ENCODE measurements at regions not wholly inside any gene's neighbourhood (a gene's known extent, or its start where the extent isn't known, plus 50 kb on each side); places are given as distances from the start of the nearest gene placed in this dataset.

DNA sequence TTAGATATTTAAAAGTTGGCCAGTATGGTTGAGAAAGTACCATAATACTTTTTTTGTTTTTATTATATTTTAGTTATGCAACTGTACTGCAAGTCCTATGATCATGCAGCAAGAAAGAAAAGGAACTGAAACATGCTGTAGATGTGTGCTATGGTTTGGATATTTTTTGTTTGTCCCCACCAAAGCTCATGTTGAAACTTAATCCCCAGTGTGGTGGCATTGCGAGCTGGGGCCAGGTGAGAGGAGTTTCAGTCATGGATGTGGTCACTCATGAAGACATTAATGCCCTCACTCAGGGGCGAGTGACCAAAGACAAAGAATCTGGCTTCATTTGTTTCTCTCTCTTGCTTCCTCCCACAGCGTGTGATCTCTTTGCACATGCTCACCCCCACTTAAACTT lies 393.9 kb downstream of the PAX1 start:
- Mint-ChIP-seq H3K4me1 (ENCODE audit: insufficient read depth, unreplicated experiment) (no peaks in the 10 kb centered on the region), H3K36me3 (ENCODE audit: insufficient read depth, unreplicated experiment) (no peaks in the 10 kb centered on the region), H3K9me3 (ENCODE audit: unreplicated experiment) (peaks cover 8% of the 10 kb centered on the region), H3K27ac (ENCODE audit: low read depth, unreplicated experiment) (no peak overlapping the region), H3K27me3 (ENCODE audit: insufficient read depth, unreplicated experiment) (peaks cover 31% of the 10 kb centered on the region), H3K4me3 (ENCODE audit: unreplicated experiment) (no peak overlapping the region)
- TF ChIP-seq, protein P1, sequence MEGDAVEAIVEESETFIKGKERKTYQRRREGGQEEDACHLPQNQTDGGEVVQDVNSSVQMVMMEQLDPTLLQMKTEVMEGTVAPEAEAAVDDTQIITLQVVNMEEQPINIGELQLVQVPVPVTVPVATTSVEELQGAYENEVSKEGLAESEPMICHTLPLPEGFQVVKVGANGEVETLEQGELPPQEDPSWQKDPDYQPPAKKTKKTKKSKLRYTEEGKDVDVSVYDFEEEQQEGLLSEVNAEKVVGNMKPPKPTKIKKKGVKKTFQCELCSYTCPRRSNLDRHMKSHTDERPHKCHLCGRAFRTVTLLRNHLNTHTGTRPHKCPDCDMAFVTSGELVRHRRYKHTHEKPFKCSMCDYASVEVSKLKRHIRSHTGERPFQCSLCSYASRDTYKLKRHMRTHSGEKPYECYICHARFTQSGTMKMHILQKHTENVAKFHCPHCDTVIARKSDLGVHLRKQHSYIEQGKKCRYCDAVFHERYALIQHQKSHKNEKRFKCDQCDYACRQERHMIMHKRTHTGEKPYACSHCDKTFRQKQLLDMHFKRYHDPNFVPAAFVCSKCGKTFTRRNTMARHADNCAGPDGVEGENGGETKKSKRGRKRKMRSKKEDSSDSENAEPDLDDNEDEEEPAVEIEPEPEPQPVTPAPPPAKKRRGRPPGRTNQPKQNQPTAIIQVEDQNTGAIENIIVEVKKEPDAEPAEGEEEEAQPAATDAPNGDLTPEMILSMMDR (IDR thresholded peaks at IDR 0.05; ENCODE audit: unreplicated experiment), result no peak
- no peak for DNase-seq (ENCODE audit: unreplicated experiment)
- ChIA-PET POLR2A (no interaction called here), CTCF (interaction anchor here (0.6 to 2.2 kb wide), 4 partner anchors 10 to 537 kb away, joined by 4 to 12 read pairs (median 6); no protein-coding TSS in a partner anchor)
- intact Hi-C loops (cut with micrococcal nuclease), result no loop called here
- BruUV-seq (replicated peaks), result no TSS peak

DNA sequence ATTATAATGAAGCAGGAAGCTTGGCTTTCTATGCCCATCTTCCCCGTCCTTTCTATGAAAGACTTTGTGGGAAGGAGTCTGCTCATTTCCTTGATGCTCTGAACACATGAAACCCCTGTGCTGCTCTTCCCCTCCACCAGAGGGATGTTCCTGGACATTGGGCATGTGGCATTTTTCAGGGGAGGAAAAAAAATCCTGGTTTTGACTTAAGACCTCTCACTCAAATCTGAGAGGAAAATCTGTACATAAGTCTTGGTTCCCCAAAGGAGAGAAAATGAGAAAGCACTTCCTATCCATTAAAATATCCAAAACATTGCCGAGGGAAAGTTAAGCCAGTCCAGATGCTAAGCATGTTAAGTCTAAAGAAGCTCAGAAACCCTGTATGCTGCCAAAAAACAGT lies 393.0 kb downstream of the PAX1 start:
- ChIA-PET POLR2A (interaction anchor here (0.5 kb wide), 1 partner anchor 412 kb away, joined by 3 read pairs; no protein-coding TSS in a partner anchor), CTCF (interaction anchor here (0.6 to 2.2 kb wide), 6 partner anchors 10 to 397 kb away, joined by 3 to 12 read pairs (median 4); no protein-coding TSS in a partner anchor)
- Mint-ChIP-seq H3K36me3 (ENCODE audit: insufficient read depth, unreplicated experiment) (no peaks in the 10 kb centered on the region), H3K4me1 (ENCODE audit: insufficient read depth, unreplicated experiment) (no peaks in the 10 kb centered on the region), H3K27ac (ENCODE audit: low read depth, unreplicated experiment) (no peak overlapping the region), H3K4me3 (ENCODE audit: unreplicated experiment) (no peak overlapping the region), H3K9me3 (ENCODE audit: unreplicated experiment) (peaks cover 8% of the 10 kb centered on the region), H3K27me3 (ENCODE audit: insufficient read depth, unreplicated experiment) (peaks cover 31% of the 10 kb centered on the region)
- no peak for DNase-seq (ENCODE audit: unreplicated experiment)
- TF ChIP-seq, protein P1 (IDR thresholded peaks at IDR 0.05; ENCODE audit: unreplicated experiment), result no peak
- no TSS peak for BruUV-seq (replicated peaks)
- intact Hi-C loops (cut with micrococcal nuclease), result no loop called here

DNA sequence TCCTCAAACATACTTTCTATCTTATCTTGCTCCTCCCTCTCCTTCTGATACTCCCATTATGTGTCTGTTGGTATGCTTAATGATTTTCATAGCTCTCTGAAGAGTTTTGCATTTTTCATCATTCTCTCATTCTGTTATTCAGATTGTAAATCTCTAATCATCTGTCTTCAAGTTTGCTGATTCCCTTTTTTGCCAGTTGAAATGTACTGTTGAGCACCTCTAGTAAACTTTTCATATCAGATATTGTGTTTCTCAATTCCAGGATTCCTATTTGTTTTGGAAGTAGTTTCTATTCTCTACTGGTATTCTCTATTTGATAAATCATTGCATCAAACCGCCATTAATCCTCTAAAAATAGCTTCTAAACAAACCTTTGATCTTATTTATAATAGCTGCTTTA lies 387.7 kb downstream of the PAX1 start:
- Mint-ChIP-seq H3K27ac (ENCODE audit: low read depth, unreplicated experiment) (no peak overlapping the region), H3K4me1 (ENCODE audit: insufficient read depth, unreplicated experiment) (no peaks in the 10 kb centered on the region), H3K4me3 (ENCODE audit: unreplicated experiment) (no peak overlapping the region), H3K36me3 (ENCODE audit: insufficient read depth, unreplicated experiment) (no peaks in the 10 kb centered on the region), H3K27me3 (ENCODE audit: insufficient read depth, unreplicated experiment) (peaks cover 10% of the 10 kb centered on the region), H3K9me3 (ENCODE audit: unreplicated experiment) (peaks cover 18% of the 10 kb centered on the region)
- POLR2A ChIA-PET, result no interaction called here
- CTCF ChIA-PET, result interaction anchor here (1.1 kb wide), 1 partner anchor 453 kb away, joined by 3 read pairs; no protein-coding TSS in a partner anchor
- no peak for DNase-seq (ENCODE audit: unreplicated experiment)
- BruUV-seq (replicated peaks), result no TSS peak
- intact Hi-C loops (cut with micrococcal nuclease), result no loop called here
- TF ChIP-seq, protein P1 (IDR thresholded peaks at IDR 0.05; ENCODE audit: unreplicated experiment), result no peak

DNA sequence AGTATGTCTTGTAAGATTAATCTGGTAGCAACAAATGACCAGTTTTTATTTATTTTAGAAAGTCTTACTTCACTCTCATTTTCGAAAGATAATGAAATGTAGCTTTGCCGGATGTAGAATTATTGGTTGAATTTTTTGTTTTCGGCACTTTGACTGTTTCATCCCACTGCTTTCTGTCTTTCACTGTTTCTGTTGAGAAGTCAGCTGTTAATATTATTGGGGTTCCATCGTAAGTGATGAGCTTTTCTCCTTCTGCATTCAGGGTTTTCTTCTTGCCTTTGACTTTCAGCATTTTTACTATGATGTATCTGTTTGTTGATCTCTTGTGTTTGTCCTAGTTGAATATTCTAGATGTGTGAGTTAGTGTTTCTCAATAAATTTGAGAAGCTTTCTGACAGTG lies 383.4 kb downstream of the PAX1 start:
- intact Hi-C loops (cut with micrococcal nuclease), result no loop called here
- Mint-ChIP-seq H3K27ac (ENCODE audit: low read depth, unreplicated experiment) (no peak overlapping the region), H3K4me3 (ENCODE audit: unreplicated experiment) (no peak overlapping the region), H3K27me3 (ENCODE audit: insufficient read depth, unreplicated experiment) (no peaks in the 10 kb centered on the region), H3K9me3 (ENCODE audit: unreplicated experiment) (peaks cover 18% of the 10 kb centered on the region), H3K4me1 (ENCODE audit: insufficient read depth, unreplicated experiment) (no peaks in the 10 kb centered on the region), H3K36me3 (ENCODE audit: insufficient read depth, unreplicated experiment) (no peaks in the 10 kb centered on the region)
- ChIA-PET CTCF (interaction anchor here (0.6 kb wide), 4 partner anchors 10 to 1247 kb away, joined by 3 to 4 read pairs (median 4); no protein-coding TSS in a partner anchor), POLR2A (interaction anchor here (0.6 kb wide), 1 partner anchor 1333 kb away, joined by 3 read pairs; the partner anchor contains the start of gene NAPB)
- BruUV-seq (replicated peaks), result no TSS peak
- TF ChIP-seq, protein P1 (IDR thresholded peaks at IDR 0.05; ENCODE audit: unreplicated experiment), result no peak
- no peak for DNase-seq (ENCODE audit: unreplicated experiment)
